Type B pancreatic cell (in vitro differentiated cells): ENCODE measurements at regions not wholly inside any gene's neighbourhood (a gene's known extent, or its start where the extent isn't known, plus 50 kb on each side); places are given as distances from the start of the nearest gene placed in this dataset.

Experiments
- DNase-seq: peaks from one replicate; pipeline ENCODE4 v3.0.0; 2021; ENCODE audit warnings: mixed read lengths; ENCODE audit not compliant: unreplicated experiment; ENCODE audit errors: extremely low spot score
- H3K27ac Mint-ChIP-seq: 2 replicates; pipeline ENCODE4 v1.8.0; 2021; ENCODE audit warnings: mild to moderate bottlenecking, mixed read lengths
- H3K27me3 Mint-ChIP-seq: 2 replicates; pipeline ENCODE4 v1.8.0; 2021; ENCODE audit warnings: mixed read lengths
- H3K36me3 Mint-ChIP-seq: 2 replicates; pipeline ENCODE4 v1.8.0; 2021; ENCODE audit warnings: mixed read lengths
- H3K4me1 Mint-ChIP-seq: one replicate; pipeline ENCODE4 v1.8.0; 2021; ENCODE audit warnings: mixed read lengths; ENCODE audit not compliant: unreplicated experiment
- H3K4me3 Mint-ChIP-seq: 2 replicates; pipeline ENCODE4 v1.8.0; 2021; ENCODE audit warnings: mild to moderate bottlenecking, mixed read lengths
- H3K9me3 Mint-ChIP-seq: 2 replicates; pipeline ENCODE4 v1.8.0; 2021; ENCODE audit warnings: mixed read lengths
- CTCF ChIP-seq: fragments of 200-600 bp; sonication (generic); conservative IDR thresholded peaks from 2 replicates; pipeline ENCODE4 v1.5.0; 2021; ENCODE audit warnings: antibody characterized with exemption, mild to moderate bottlenecking

- peaks cover 3% of the 10 kb centered on the region for H3K27me3 Mint-ChIP-seq
- H3K27ac Mint-ChIP-seq: peak overlapping the region; percentile 7
- peaks cover 49% of the 10 kb centered on the region for H3K4me1 Mint-ChIP-seq
- TF ChIP-seq CTCF: no peak
- no peak for DNase-seq
- H3K9me3 Mint-ChIP-seq: no peaks in the 10 kb centered on the region
- no peaks in the 10 kb centered on the region for H3K36me3 Mint-ChIP-seq
- no peak overlapping the region for H3K4me3 Mint-ChIP-seq
Measured at GRCh38 chr7:155232911-155233310, 64.8 kb upstream of the INSIG1 start.

- H3K27me3 Mint-ChIP-seq: peaks cover 3% of the 10 kb centered on the region
- no peak for TF ChIP-seq CTCF
Measured at GRCh38 chr7:155233311-155234157, 64.1 kb upstream of the INSIG1 start.

GRCh38 chr7:155234158-155234492, 63.6 kb upstream of the INSIG1 start:
- no peak for TF ChIP-seq CTCF
- no peak for DNase-seq
- H3K27me3 Mint-ChIP-seq: peaks cover 1% of the 10 kb centered on the region
- no peaks in the 10 kb centered on the region for H3K36me3 Mint-ChIP-seq
- peaks cover 42% of the 10 kb centered on the region for H3K4me1 Mint-ChIP-seq
- no peak overlapping the region for H3K4me3 Mint-ChIP-seq
- H3K9me3 Mint-ChIP-seq: no peaks in the 10 kb centered on the region
- H3K27ac Mint-ChIP-seq: peak overlapping the region; percentile 7

More at GRCh38 chr7:155233311-155234157, 64.1 kb upstream of the INSIG1 start:
- no peak for DNase-seq
- Mint-ChIP-seq H3K4me3 (no peak overlapping the region), H3K4me1 (peaks cover 47% of the 10 kb centered on the region), H3K27ac (peak overlapping the region; percentile 7), H3K36me3 (no peaks in the 10 kb centered on the region), H3K9me3 (no peaks in the 10 kb centered on the region)

- Mint-ChIP-seq H3K9me3 (no peaks in the 10 kb centered on the region), H3K36me3 (no peaks in the 10 kb centered on the region), H3K4me3 (no peak overlapping the region), H3K4me1 (peaks cover 38% of the 10 kb centered on the region), H3K27ac (peak overlapping the region; percentile 82), H3K27me3 (no peaks in the 10 kb centered on the region)
- no peak for DNase-seq
- TF ChIP-seq CTCF: no peak
Measured at GRCh38 chr7:155234950-155235789, 62.5 kb upstream of the INSIG1 start.

GRCh38 chr7:155236386-155236785, 61.3 kb upstream of the INSIG1 start:
- Mint-ChIP-seq H3K4me1 (peaks cover 34% of the 10 kb centered on the region), H3K9me3 (no peaks in the 10 kb centered on the region), H3K27ac (peak overlapping the region; percentile 71), H3K27me3 (no peaks in the 10 kb centered on the region), H3K36me3 (no peaks in the 10 kb centered on the region), H3K4me3 (no peak overlapping the region)
- TF ChIP-seq CTCF: no peak
- DNase-seq: no peak
